Pancreas (tissue), 10 donors: ENCODE measurements at regions not wholly inside any gene's neighbourhood (a gene's known extent, or its start where the extent isn't known, plus 50 kb on each side); places are given as distances from the start of the nearest gene placed in this dataset.

Source experiments
- ATAC-seq, 4 donors: fragments of 200-7000 bp; cut with Tn5 transposase; one replicate each; pipeline versions ENCODE4 v1.8.0 to v1.9.1; 2020; ENCODE audit warnings: mild to moderate bottlenecking in 4 of 4, moderate library complexity in 4 of 4
- DNase-seq, 6 donors: peaks; one replicate each; pipeline ENCODE4 v3.0.0-alpha.2; 2020
- FAIRE-seq: peaks from 2 replicates; lab custom pipeline; 2012; peaks lifted over from hg19 to GRCh38; lab: Jason Lieb, UNC
- H3K27ac ChIP-seq, 4 donors: fragments of 200-600 bp; sonication (generic); 1 replicate in 3 of 4; 2 replicates in 1 of 4; pipeline versions ENCODE4 v1.5.0 to v1.8.0; 2020
- H3K27me3 ChIP-seq, 4 donors: fragments of 200-600 bp; one replicate each; pipeline ENCODE4 v1.8.0; 2021
- H3K36me3 ChIP-seq, 3 donors: fragments of 200-600 bp; sonication (generic) in 1 of 3; one replicate each; pipeline versions ENCODE4 v1.5.0 to v1.8.0; 2020 to 2021
- H3K4me1 ChIP-seq, 3 donors: fragments of 200-600 bp; one replicate each; pipeline ENCODE4 v1.8.0; 2021
- H3K4me3 ChIP-seq, 4 donors: fragments of 200-600 bp; sonication (generic) in 2 of 4; one replicate each; pipeline versions ENCODE4 v1.5.0 to v1.8.0; 2020 to 2021
- H3K9me3 ChIP-seq, 4 donors: fragments of 200-600 bp; one replicate each; pipeline ENCODE4 v1.8.0; 2021
- WGBS, 2 donors: extraction: QIAGEN DNeasy Blood & Tissue Kit; methylation state at CpG; one replicate each; pipeline ENCODE4 v1.1.7; 2013; 5-methylcytosine and 5-hydroxymethylcytosine counted together
- intact Hi-C, 3 donors: fragments of 100-400 bp; cut with DNase I; formaldehyde crosslinking; loops; one replicate each; pipeline versions ENCODE4 v1.11.1 to v1.14.2; 2022
- TF ChIP-seq, protein P1 (sequence below), 4 donors: fragments of 200-600 bp; sonication (generic) in 3 of 4; IDR thresholded peaks; one replicate each; pipeline versions ENCODE4 v1.5.0 to v1.8.0; 2021; ENCODE audit warnings: antibody characterized with exemption in 4 of 4
- donor health status: healthy with polysubstance abuse.
- donor health status: DM: no; HTN: no; CAD: no; lungs with moderate emphysema.
- donor health status: DM: no; HTN: no; CAD: no.
- donor health status: control.
- donor health status: control.
- donor health status: Bipolar disorder and iron deficiency.
- donor health status: DM: yes; HTN: yes; CAD: no.
- donor health status: DM: no; HTN: no; CAD: no.
- donor health status: DM: no; HTN: no; CAD: no.
- donor health status: DM: yes; HTN: yes; CAD: no.

GRCh38 chr13:78976696-78977095 is 317.7 kb upstream of the OBI1 start:
- no peak overlapping the region for H3K27ac ChIP-seq
- H3K4me1 ChIP-seq: no peaks in the 10 kb centered on the region
- no peak for DNase-seq
- no peaks in the 10 kb centered on the region for H3K36me3 ChIP-seq
- no peak for FAIRE-seq
- H3K9me3 ChIP-seq: no peaks in the 10 kb centered on the region
- no peak overlapping the region for H3K4me3 ChIP-seq
- no peaks in the 10 kb centered on the region for H3K27me3 ChIP-seq
- TF ChIP-seq, protein P1, sequence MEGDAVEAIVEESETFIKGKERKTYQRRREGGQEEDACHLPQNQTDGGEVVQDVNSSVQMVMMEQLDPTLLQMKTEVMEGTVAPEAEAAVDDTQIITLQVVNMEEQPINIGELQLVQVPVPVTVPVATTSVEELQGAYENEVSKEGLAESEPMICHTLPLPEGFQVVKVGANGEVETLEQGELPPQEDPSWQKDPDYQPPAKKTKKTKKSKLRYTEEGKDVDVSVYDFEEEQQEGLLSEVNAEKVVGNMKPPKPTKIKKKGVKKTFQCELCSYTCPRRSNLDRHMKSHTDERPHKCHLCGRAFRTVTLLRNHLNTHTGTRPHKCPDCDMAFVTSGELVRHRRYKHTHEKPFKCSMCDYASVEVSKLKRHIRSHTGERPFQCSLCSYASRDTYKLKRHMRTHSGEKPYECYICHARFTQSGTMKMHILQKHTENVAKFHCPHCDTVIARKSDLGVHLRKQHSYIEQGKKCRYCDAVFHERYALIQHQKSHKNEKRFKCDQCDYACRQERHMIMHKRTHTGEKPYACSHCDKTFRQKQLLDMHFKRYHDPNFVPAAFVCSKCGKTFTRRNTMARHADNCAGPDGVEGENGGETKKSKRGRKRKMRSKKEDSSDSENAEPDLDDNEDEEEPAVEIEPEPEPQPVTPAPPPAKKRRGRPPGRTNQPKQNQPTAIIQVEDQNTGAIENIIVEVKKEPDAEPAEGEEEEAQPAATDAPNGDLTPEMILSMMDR (IDR thresholded peaks at IDR 0.05): no peak
- no peak for ATAC-seq
- intact Hi-C loops: loop anchor here in 2 of 3 donors (5.0 kb wide), 2 partner anchors 834 to 839 kb away; no protein-coding TSS in a partner anchor
- WGBS, 2 donors: 67 to 76% methylated on average over 5 of the region's 5 CpGs

DNA sequence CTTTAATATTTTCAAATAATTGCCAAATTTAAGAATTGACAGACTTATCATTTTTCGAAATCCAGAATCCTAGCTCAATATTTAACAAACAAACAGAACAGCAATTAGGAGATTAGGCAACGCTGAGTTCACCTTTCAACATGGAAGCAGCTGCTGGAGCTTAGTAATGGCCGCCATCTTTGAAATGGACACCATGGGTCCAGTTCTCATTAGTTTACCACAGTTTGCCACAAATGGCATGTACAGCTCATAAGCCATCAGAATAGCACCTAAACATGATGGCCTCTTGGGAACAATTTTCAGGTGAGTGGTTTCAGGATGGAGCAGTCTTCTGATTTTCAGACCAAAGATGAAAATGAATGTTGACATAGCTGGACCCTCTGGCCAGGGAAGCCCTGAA is 313.6 kb upstream of the OBI1 start:
- Histone ChIP-seq H3K4me3 (no peak overlapping the region), H3K27ac (no peak overlapping the region), H3K4me1 (no peaks in the 10 kb centered on the region), H3K9me3 (no peaks in the 10 kb centered on the region), H3K36me3 (no peaks in the 10 kb centered on the region), H3K27me3 (no peaks in the 10 kb centered on the region)
- TF ChIP-seq, protein P1 (IDR thresholded peaks at IDR 0.05): no peak
- 41 to 43% methylated on average over 3 of the region's 3 CpGs for WGBS, 2 donors
- no peak for DNase-seq
- no peak for FAIRE-seq
- ATAC-seq: no peak
- intact Hi-C loops: no loop called here

DNA sequence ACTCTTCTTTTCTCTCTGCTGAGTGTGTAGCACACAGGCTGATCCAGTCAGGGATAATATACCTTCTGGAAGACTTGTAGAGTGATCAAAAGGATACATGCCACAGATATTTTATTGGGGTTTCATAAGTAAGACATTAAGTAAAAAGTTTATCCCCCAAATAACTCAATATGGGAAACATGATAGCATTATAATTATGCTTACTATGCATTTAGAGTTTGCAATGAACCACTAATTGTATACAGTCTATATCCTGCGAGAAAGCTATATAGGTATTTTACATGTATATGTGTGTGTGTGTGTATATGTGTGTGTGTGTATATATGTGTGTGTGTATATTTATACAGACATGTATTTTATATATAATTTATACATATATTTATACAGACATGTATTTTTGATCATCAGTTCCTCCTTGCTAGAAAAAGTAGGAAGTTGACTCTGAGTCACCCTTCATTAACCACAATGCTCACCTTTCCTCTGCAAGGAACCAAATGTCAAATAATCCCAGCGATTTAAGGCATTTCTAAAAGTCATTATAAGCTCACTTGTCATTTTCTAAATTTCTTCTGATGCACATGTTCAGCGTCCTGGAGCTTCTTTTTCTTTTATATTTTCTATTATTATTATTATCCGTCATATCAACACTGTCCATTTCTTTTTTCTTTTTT is 312.5 kb upstream of the OBI1 start:
- TF ChIP-seq, protein P1 (IDR thresholded peaks at IDR 0.05): no peak
- no peaks in the 10 kb centered on the region for H3K36me3 ChIP-seq
- H3K4me3 ChIP-seq: no peak overlapping the region
- no peaks in the 10 kb centered on the region for H3K4me1 ChIP-seq
- FAIRE-seq (no peak), DNase-seq (no peak), ATAC-seq (no peak)
- H3K27ac ChIP-seq: no peak overlapping the region
- no peaks in the 10 kb centered on the region for H3K27me3 ChIP-seq
- WGBS, 2 donors: 54 to 72% methylated on average over 4 of the region's 4 CpGs
- H3K9me3 ChIP-seq: no peaks in the 10 kb centered on the region
- intact Hi-C loops: no loop called here

DNA sequence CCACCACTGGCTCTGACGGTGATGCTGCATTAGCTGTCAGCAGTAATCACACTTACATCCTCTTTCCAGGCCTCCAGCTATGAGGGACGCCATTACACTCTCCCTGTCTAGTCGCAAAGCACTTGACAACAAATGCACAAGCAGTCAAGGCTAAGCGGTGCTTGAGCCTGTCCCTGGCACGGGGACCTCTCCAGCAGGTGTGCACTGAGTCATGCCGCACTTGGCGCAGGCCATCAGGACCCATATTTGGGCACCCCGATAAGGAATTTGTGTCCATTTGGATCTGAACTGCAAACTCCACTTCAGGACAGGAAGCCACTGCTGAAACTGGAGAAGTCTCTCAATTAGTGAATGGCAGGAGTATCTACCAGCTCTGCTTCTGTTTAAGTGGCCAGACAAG is 301.9 kb upstream of the OBI1 start:
- 66 to 78% methylated on average over 8 of the region's 8 CpGs for WGBS, 2 donors
- TF ChIP-seq, protein P1 (IDR thresholded peaks at IDR 0.05): no peak
- Histone ChIP-seq H3K9me3 (no peaks in the 10 kb centered on the region), H3K4me3 (no peak overlapping the region), H3K27me3 (no peaks in the 10 kb centered on the region), H3K36me3 (no peaks in the 10 kb centered on the region), H3K4me1 (no peaks in the 10 kb centered on the region), H3K27ac (no peak overlapping the region)
- no peak for FAIRE-seq
- intact Hi-C loops: no loop called here
- no peak for DNase-seq
- ATAC-seq: no peak

DNA sequence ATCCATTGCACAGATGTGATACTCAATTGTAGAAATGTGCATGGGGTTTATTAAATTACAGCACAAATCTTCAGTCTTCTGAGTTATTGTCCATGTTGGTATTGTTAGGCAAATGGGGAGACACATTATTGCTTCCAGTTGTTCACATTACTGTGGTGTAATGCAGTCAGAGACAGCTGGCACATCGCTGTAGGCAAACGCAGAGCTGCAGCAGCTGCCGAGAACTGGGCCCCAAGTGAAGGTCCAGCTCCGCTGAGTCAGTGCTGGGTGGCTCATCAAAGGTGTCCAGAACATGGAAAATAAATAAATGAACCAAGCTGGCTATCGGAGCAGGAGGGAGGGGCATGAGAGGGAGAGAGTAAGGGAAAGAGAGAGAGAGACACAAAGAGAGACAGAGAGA is 299.1 kb upstream of the OBI1 start:
- Histone ChIP-seq H3K27me3 (no peaks in the 10 kb centered on the region), H3K27ac (no peak overlapping the region), H3K4me1 (no peaks in the 10 kb centered on the region), H3K9me3 (no peaks in the 10 kb centered on the region), H3K4me3 (no peak overlapping the region), H3K36me3 (no peaks in the 10 kb centered on the region)
- FAIRE-seq: no peak
- no peak for DNase-seq
- ATAC-seq: no peak
- TF ChIP-seq, protein P1 (IDR thresholded peaks at IDR 0.05): no peak
- intact Hi-C loops: no loop called here
- 33 to 43% methylated on average over 5 of the region's 5 CpGs for WGBS, 2 donors
